ENCODE measurements at regions not wholly inside any gene's neighbourhood (a gene's known extent, or its start where the extent isn't known, plus 50 kb on each side); places are given as distances from the start of the nearest gene placed in this dataset.

DNA sequence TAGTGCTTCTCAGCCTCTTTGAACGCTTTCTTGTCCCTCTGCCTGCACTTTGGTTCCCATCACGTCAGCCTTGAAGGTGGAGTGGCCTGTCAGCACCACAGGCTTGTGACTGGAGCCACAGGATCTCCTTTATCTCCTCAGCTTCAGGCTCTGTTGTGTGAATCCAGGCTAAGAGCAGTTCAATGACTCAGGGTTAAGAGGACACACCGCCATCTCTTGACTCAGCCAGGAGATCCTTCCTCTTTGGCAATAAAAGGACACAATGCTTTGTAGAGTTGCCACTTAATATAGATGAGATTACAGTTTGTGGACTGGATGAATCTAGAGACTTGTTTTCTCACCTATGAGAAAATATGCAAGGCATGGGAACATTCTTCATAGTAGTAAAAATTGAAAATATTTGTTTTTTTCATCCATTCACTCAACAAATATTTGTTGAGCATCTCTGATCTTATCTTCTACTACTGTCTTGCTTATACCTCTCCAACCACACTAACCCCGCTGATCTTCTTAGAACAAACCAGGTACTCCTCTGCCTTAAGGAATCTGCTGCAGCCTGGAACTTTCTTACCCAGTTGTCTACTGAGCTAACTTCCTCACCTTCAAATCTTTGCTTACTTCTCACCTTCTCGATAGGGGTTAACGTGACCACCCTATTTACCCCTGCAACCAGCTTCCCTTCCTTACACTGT is 62.3 kb downstream of the UCHL1 start:
- Mint-ChIP-seq H3K4me3 (no peak overlapping the region), H3K27ac (no peak overlapping the region), H3K9me3 (no peaks in the 10 kb centered on the region), H3K4me1 (no peaks in the 10 kb centered on the region), H3K27me3 (no peaks in the 10 kb centered on the region), H3K36me3 (ENCODE audit: low read depth) (no peaks in the 10 kb centered on the region)
- CTCF ChIA-PET: no interaction called here
- DNase-seq: no peak
- POLR2A ChIA-PET: no interaction called here

DNA sequence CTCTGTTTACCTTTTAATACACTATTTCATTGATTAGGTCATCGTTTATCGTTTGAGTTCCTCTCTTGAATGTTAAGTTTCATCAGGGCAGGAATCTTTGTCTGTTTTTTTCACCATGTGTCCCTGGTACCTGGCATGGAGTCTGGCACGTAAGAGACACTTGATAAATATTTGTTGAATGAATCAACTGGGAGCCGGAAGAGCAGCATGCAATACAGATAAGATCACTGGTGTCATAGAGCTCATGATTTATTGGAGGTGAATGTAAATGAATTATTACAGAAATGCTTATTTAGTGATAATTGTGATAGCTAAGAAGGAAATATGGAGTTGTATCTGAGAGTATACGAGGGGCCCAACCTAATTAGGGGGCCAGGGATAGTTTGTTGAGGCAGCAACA is 62.8 kb downstream of the UCHL1 start:
- ChIA-PET CTCF (no interaction called here), POLR2A (no interaction called here)
- no peak for DNase-seq
- no peaks in the 10 kb centered on the region for H3K36me3 Mint-ChIP-seq (ENCODE audit: low read depth)
- no peaks in the 10 kb centered on the region for H3K9me3 Mint-ChIP-seq
- H3K4me1 Mint-ChIP-seq: no peaks in the 10 kb centered on the region
- no peak overlapping the region for H3K27ac Mint-ChIP-seq
- H3K4me3 Mint-ChIP-seq: no peak overlapping the region
- H3K27me3 Mint-ChIP-seq: no peaks in the 10 kb centered on the region

DNA sequence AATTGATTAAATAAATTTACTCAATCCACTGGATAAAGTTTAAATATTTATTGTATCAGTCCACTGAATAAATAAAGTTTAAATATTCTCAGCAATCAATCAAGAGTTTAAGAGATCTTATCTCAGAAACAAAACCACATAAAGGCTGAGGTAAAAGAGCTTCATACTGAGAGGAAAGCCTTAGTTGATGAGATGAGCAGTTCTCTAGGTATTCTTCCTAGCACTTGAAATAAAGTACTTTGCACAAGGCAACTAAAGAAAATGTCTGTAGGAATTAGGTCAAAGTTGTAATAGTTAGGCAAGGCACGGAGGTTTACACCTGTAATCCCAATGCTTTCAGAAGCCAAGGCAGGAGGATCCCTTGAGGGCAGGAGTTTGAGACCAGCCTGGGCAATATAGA is 63.5 kb downstream of the UCHL1 start:
- Mint-ChIP-seq H3K36me3 (ENCODE audit: low read depth) (no peaks in the 10 kb centered on the region), H3K9me3 (no peaks in the 10 kb centered on the region), H3K4me1 (no peaks in the 10 kb centered on the region), H3K4me3 (no peak overlapping the region), H3K27ac (no peak overlapping the region), H3K27me3 (no peaks in the 10 kb centered on the region)
- ChIA-PET POLR2A (no interaction called here), CTCF (no interaction called here)
- no peak for DNase-seq

DNA sequence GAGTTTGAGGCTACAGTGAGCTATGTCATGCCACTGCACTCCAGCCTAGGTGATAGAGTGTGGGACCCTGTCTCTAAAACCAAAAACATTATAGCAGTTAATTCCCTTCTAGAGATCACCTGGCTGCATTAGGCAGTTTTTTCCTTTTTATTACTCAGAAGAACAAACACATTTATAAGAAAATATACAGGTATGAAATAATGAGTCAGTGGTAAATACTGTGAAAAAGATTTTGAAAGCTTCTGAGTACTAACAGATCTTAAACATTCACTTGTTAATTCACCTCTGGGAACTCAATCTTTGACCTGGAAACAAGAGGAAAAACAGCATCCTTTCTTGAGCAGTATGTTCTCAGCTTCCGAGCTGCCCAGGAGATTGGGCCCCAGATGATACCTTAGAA is 64.1 kb downstream of the UCHL1 start:
- Mint-ChIP-seq H3K9me3 (no peaks in the 10 kb centered on the region), H3K27me3 (no peaks in the 10 kb centered on the region), H3K27ac (no peak overlapping the region), H3K36me3 (ENCODE audit: low read depth) (no peaks in the 10 kb centered on the region), H3K4me3 (no peak overlapping the region), H3K4me1 (no peaks in the 10 kb centered on the region)
- ChIA-PET POLR2A (no interaction called here), CTCF (no interaction called here)
- no peak for DNase-seq

DNA sequence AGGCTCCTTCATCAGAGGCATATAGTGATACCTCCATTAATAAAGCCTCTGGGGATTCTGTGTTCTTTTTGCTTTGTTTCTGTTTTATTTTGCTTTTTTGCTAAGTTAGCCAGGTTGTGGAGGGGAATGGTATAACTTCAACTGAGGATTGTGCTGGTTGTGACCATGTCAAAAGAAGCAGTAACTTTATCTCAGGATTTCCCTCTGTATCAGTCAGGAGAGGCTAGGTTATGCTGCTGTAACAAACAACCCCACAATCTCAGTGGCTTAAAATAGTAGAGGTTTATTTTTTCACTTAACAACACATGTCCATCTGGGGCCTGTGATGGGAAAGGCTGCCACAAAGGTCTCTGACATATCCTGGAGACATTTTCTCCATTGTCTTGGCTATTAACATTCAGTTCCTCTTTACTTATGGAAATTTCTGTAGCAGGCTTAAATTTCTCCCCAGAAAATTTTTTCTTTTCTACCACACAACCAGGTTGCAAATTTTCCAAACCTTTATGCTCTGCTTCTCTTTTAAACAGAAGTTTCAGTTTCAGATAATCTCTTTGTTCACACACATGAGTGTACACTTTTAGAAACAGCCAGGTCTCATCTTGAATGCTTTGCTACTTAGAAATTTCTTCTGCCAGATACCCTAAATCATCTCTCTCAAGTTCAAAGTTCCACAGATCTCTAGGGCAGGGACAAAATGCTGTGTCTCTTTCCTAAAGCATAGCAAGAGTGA is 64.7 kb downstream of the UCHL1 start:
- Mint-ChIP-seq H3K9me3 (no peaks in the 10 kb centered on the region), H3K27ac (no peak overlapping the region), H3K27me3 (no peaks in the 10 kb centered on the region), H3K4me3 (no peak overlapping the region), H3K4me1 (no peaks in the 10 kb centered on the region), H3K36me3 (ENCODE audit: low read depth) (no peaks in the 10 kb centered on the region)
- no peak for DNase-seq
- CTCF ChIA-PET: no interaction called here
- POLR2A ChIA-PET: no interaction called here

DNA sequence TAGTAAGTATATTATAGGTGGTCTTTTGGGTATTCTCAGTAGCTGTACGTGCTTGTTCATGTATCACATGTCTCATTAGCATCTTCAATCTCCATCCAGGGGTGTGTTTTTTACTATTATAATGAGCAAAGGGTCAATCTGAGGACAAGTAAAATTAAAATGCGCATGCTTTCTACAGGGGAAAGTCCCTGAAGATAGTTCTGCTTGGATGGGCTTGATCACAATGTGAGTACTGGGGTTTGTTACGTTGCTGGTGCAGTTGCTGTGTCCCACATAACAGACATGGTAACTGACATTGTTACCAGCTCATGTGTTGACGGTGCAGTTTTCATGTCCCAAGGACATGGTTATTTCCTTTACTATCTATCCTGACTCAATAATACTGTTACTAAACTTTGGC is 65.9 kb downstream of the UCHL1 start:
- no peaks in the 10 kb centered on the region for H3K27me3 Mint-ChIP-seq
- ChIA-PET CTCF (no interaction called here), POLR2A (no interaction called here)
- no peaks in the 10 kb centered on the region for H3K4me1 Mint-ChIP-seq
- H3K4me3 Mint-ChIP-seq: no peak overlapping the region
- H3K36me3 Mint-ChIP-seq (ENCODE audit: low read depth): no peaks in the 10 kb centered on the region
- no peak overlapping the region for H3K27ac Mint-ChIP-seq
- no peaks in the 10 kb centered on the region for H3K9me3 Mint-ChIP-seq
- no peak for DNase-seq

DNA sequence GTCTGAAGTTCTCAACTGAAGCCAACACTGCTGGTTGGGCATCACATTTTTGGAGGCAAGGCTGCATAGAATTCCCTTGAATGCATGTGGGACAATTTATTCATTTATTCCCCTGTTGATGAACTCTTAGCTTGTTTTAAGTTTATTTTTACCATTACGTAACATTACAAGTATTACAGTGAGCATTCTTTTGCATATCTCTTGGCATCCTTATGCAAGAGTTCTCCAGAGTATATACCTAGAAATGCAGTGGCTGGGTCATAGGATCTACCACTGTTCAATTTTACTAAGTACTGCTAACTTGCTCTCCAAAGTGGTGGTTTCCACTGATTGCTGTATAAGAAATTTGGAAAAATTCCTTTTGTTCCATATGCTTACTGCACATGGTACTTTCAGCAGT is 66.5 kb downstream of the UCHL1 start:
- no peaks in the 10 kb centered on the region for H3K36me3 Mint-ChIP-seq (ENCODE audit: low read depth)
- POLR2A ChIA-PET: no interaction called here
- H3K4me1 Mint-ChIP-seq: no peaks in the 10 kb centered on the region
- CTCF ChIA-PET: no interaction called here
- H3K4me3 Mint-ChIP-seq: no peak overlapping the region
- no peak for DNase-seq
- no peaks in the 10 kb centered on the region for H3K27me3 Mint-ChIP-seq
- H3K9me3 Mint-ChIP-seq: no peaks in the 10 kb centered on the region
- no peak overlapping the region for H3K27ac Mint-ChIP-seq

DNA sequence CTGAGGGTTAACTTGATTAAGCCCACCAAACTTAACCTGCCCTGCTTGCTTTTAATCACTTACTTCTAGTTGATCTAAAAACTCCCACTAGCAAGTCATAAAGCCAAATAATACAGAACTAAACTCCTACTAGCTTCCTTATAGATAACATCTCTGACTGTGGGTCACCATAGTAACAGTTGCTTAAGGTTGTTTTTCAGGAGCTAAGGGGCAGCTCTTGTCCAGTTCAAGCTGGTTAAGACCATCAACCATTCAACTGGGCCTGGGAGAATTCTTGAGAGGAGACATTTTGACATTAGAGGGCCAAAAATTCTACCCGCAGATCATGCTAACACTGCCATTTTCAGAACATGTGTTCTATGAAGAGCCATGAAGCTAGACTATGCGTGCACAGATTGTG is 67.0 kb downstream of the UCHL1 start:
- no peak overlapping the region for H3K27ac Mint-ChIP-seq
- no peaks in the 10 kb centered on the region for H3K36me3 Mint-ChIP-seq (ENCODE audit: low read depth)
- CTCF ChIA-PET: no interaction called here
- no peak for DNase-seq
- no peaks in the 10 kb centered on the region for H3K9me3 Mint-ChIP-seq
- no peak overlapping the region for H3K4me3 Mint-ChIP-seq
- POLR2A ChIA-PET: no interaction called here
- no peaks in the 10 kb centered on the region for H3K27me3 Mint-ChIP-seq
- no peaks in the 10 kb centered on the region for H3K4me1 Mint-ChIP-seq

DNA sequence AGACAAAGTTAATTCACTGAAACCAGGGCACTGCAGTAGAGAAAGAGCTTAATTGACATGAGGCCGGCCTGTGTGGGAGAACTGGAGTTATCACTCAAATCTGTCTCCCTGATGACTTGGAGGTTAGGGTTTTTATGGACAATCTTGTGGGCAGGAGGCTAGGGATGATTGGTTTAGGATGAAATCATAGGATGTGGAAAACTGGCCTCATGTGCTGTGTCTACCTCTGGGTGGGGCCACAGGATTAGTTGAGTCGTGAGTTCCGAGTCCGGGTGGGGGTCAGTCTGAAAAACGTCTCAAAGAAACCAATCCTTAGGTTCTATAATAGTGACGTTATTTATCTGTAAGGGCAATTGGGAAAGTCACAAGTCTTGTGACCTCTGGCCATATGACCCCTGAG is 68.1 kb downstream of the UCHL1 start:
- no peaks in the 10 kb centered on the region for H3K27me3 Mint-ChIP-seq
- POLR2A ChIA-PET: no interaction called here
- DNase-seq: no peak

DNA sequence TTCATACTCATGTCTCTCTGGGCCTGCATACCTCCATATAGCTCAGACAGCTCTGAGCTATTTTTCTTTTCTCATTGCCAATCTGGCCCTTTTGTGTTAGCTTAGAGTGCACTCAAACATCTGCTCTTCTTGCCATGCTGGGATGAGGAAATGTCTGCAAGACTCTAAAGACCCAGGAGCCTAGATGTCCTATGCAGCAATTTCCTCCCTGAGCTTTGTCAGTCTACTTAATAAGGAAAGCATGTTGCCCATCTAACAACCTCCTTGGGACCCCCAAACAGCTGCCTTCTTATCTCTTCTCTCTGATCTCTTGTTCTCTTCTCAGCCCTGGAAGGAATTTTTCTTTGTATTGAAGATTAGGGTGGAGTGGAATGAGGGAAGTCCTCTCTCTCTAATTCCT is 69.2 kb downstream of the UCHL1 start:
- H3K4me3 Mint-ChIP-seq: no peak overlapping the region
- DNase-seq: no peak

More for the DNA sequence above, 68.1 kb downstream of the UCHL1 start:
- Mint-ChIP-seq H3K4me1 (no peaks in the 10 kb centered on the region), H3K4me3 (no peak overlapping the region), H3K9me3 (no peaks in the 10 kb centered on the region), H3K27ac (no peak overlapping the region), H3K36me3 (ENCODE audit: low read depth) (no peaks in the 10 kb centered on the region)
- CTCF ChIA-PET: no interaction called here

DNA sequence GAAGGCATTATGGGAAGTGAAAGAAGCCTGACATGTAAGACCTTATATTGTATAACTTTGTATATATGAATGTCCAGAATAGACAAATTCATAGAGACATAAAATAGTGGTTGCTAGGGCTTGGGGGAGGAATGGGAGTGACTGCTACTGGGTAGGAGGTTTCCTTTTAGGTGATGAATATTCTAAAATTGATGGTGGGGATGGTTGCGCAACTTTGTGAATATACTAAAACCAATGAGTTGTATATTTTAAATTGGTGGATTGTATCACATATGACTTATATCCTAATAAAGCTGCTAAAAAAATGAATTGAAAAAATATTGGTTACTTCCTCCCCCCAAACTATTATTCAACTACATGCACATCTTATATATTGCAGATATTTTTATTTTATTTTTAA is 70.0 kb downstream of the UCHL1 start:
- no peaks in the 10 kb centered on the region for H3K9me3 Mint-ChIP-seq
- H3K4me3 Mint-ChIP-seq: no peak overlapping the region
- ChIA-PET CTCF (no interaction called here), POLR2A (no interaction called here)
- H3K36me3 Mint-ChIP-seq (ENCODE audit: low read depth): no peaks in the 10 kb centered on the region
- DNase-seq: no peak
- H3K27ac Mint-ChIP-seq: no peak overlapping the region
- no peaks in the 10 kb centered on the region for H3K27me3 Mint-ChIP-seq
- no peaks in the 10 kb centered on the region for H3K4me1 Mint-ChIP-seq

More for the DNA sequence above, 69.2 kb downstream of the UCHL1 start:
- no peaks in the 10 kb centered on the region for H3K4me1 Mint-ChIP-seq
- ChIA-PET CTCF (no interaction called here), POLR2A (no interaction called here)
- no peaks in the 10 kb centered on the region for H3K9me3 Mint-ChIP-seq
- H3K36me3 Mint-ChIP-seq (ENCODE audit: low read depth): no peaks in the 10 kb centered on the region
- no peak overlapping the region for H3K27ac Mint-ChIP-seq
- H3K27me3 Mint-ChIP-seq: no peaks in the 10 kb centered on the region

DNA sequence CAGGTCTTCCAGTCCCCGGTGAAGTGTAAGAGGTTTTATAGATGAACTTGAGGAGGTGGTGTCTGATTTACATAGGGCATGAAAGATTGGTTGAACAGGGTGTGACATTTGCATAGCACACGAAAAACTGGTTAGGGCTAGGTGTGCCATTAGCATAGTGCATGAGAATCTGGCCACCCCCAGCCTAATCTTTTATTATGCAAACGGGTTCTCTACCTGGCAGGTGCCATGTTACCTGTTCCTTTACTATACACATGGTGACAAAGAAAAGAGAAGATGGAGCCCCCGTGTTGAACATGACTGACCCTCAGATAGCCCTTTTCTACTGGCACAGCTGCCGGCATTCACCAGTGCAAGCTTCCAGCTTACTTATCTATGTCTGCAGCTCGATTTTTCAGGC is 71.0 kb downstream of the UCHL1 start:
- H3K4me3 Mint-ChIP-seq: no peak overlapping the region

DNA sequence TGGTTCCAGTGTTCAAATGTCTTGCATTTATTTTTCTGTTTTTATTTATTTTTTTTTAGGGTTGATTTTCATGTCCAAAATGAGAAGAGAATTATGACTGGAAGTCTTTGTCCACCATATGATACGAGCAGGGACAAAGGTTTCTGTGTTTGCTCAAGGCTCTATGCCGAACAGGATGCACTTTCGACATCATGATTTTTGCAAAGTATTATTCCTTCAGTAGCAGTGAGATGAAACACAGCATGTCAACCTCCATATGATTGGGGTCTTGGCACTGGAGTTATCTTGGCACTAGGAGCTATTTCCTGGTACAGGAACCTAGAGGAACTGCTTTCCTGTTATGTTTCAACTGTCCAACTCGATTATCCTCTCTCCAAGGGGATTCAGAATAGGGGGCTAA is 72.6 kb downstream of the UCHL1 start:
- Mint-ChIP-seq H3K36me3 (ENCODE audit: low read depth) (no peaks in the 10 kb centered on the region), H3K4me3 (no peak overlapping the region), H3K9me3 (no peaks in the 10 kb centered on the region), H3K27me3 (no peaks in the 10 kb centered on the region), H3K4me1 (no peaks in the 10 kb centered on the region), H3K27ac (no peak overlapping the region)
- CTCF ChIA-PET: no interaction called here
- no peak for DNase-seq
- POLR2A ChIA-PET: no interaction called here

More for the DNA sequence above, 71.0 kb downstream of the UCHL1 start:
- Mint-ChIP-seq H3K27me3 (no peaks in the 10 kb centered on the region), H3K9me3 (no peaks in the 10 kb centered on the region), H3K27ac (no peak overlapping the region), H3K36me3 (ENCODE audit: low read depth) (no peaks in the 10 kb centered on the region), H3K4me1 (no peaks in the 10 kb centered on the region)
- DNase-seq: no peak
- ChIA-PET CTCF (no interaction called here), POLR2A (no interaction called here)

DNA sequence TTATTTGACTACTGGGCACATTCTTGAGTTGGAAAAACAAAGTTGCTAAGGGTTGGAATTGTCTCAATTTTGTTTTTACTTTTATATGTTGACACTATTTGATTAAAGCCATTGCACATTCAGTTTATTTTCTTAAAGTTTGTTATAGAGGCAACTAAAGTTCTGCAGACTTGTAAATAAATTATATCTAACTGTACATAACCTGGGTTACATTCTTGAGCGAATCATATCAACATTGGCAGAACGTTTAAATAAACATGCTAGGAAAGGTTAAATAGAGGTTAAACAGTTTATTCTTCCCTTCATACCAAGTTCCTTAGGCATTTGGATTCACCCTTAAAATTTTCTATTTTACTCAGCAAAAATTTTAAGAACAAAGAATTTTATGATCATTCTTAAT is 74.5 kb downstream of the UCHL1 start:
- no peaks in the 10 kb centered on the region for H3K9me3 Mint-ChIP-seq
- ChIA-PET POLR2A (no interaction called here), CTCF (interaction anchor here (0.6 kb wide), 1 partner anchor 427 kb away, joined by 4 read pairs; no protein-coding TSS in a partner anchor)
- no peak overlapping the region for H3K4me3 Mint-ChIP-seq
- no peaks in the 10 kb centered on the region for H3K27me3 Mint-ChIP-seq
- no peaks in the 10 kb centered on the region for H3K4me1 Mint-ChIP-seq
- H3K27ac Mint-ChIP-seq: no peak overlapping the region
- no peak for DNase-seq
- H3K36me3 Mint-ChIP-seq (ENCODE audit: low read depth): no peaks in the 10 kb centered on the region
